ENCODE measurements at regions not wholly inside any gene's neighbourhood (a gene's known extent, or its start where the extent isn't known, plus 50 kb on each side); places are given as distances from the start of the nearest gene placed in this dataset.
"Not testable (repeated sequence)": the region's sequence is repeated elsewhere in the genome, so short reads cannot be mapped to it uniquely, and the experiment has no call there.

- DNase-seq (ENCODE audit: low read depth in 3 of 3, low spot score in 1 of 3): not testable (repeated sequence)
Measured at GRCh38 chrX:134045372-134045771, 60.0 kb upstream of the GPC3 start.

GRCh38 chrX:134067107-134067506, 81.7 kb upstream of the GPC3 start:
- not testable (repeated sequence) for DNase-seq (ENCODE audit: low read depth in 3 of 3, low spot score in 1 of 3)

- DNase-seq (ENCODE audit: low read depth in 3 of 3, low spot score in 1 of 3): not testable (repeated sequence)
Measured at GRCh38 chrX:134071899-134072298, 86.5 kb upstream of the GPC3 start.

- DNase-seq (ENCODE audit: low read depth in 3 of 3, low spot score in 1 of 3): no peak
Measured at GRCh38 chrX:134073341-134073740, 87.9 kb upstream of the GPC3 start.

- no peak for DNase-seq (ENCODE audit: low read depth in 3 of 3, low spot score in 1 of 3)
Measured at GRCh38 chrX:134074151-134074550, 88.8 kb upstream of the GPC3 start.

GRCh38 chrX:134075894-134076718, 90.7 kb upstream of the GPC3 start:
- DNase-seq (ENCODE audit: low read depth in 3 of 3, low spot score in 1 of 3): no peak

GRCh38 chrX:134095366-134095765, 110.0 kb upstream of the GPC3 start:
- no peak for DNase-seq (ENCODE audit: low read depth in 3 of 3, low spot score in 1 of 3)

GRCh38 chrX:134101636-134102035, 116.2 kb upstream of the GPC3 start:
- no peak for DNase-seq (ENCODE audit: low read depth in 3 of 3, low spot score in 1 of 3)

GRCh38 chrX:134115270-134115669, 121.7 kb upstream of the CCDC160 start:
- DNase-seq (ENCODE audit: low read depth in 3 of 3, low spot score in 1 of 3): no peak

GRCh38 chrX:134137341-134137740, 99.6 kb upstream of the CCDC160 start:
- DNase-seq (ENCODE audit: low read depth in 3 of 3, low spot score in 1 of 3): no peak

- DNase-seq (ENCODE audit: low read depth in 3 of 3, low spot score in 1 of 3): no peak
Measured at GRCh38 chrX:134139090-134139489, 97.9 kb upstream of the CCDC160 start.

- no peak for DNase-seq (ENCODE audit: low read depth in 3 of 3, low spot score in 1 of 3)
Measured at GRCh38 chrX:134144231-134144630, 92.8 kb upstream of the CCDC160 start.

- DNase-seq (ENCODE audit: low read depth in 3 of 3, low spot score in 1 of 3): no peak
Measured at GRCh38 chrX:134146493-134146892, 90.5 kb upstream of the CCDC160 start.

GRCh38 chrX:134148172-134148692, 88.8 kb upstream of the CCDC160 start:
- no peak for DNase-seq (ENCODE audit: low read depth in 3 of 3, low spot score in 1 of 3)

GRCh38 chrX:134158821-134159512, 78.0 kb upstream of the CCDC160 start:
- DNase-seq (ENCODE audit: low read depth in 3 of 3, low spot score in 1 of 3): no peak

GRCh38 chrX:134161162-134161561, 75.8 kb upstream of the CCDC160 start:
- DNase-seq (ENCODE audit: low read depth in 3 of 3, low spot score in 1 of 3): no peak

GRCh38 chrX:134162032-134162431, 75.0 kb upstream of the CCDC160 start:
- DNase-seq (ENCODE audit: low read depth in 3 of 3, low spot score in 1 of 3): no peak

- DNase-seq (ENCODE audit: low read depth in 3 of 3, low spot score in 1 of 3): no peak
Measured at GRCh38 chrX:134163836-134164235, 73.1 kb upstream of the CCDC160 start.

GRCh38 chrX:134167591-134168203, 69.3 kb upstream of the CCDC160 start:
- DNase-seq (ENCODE audit: low read depth in 3 of 3, low spot score in 1 of 3): no peak

- DNase-seq (ENCODE audit: low read depth in 3 of 3, low spot score in 1 of 3): no peak
Measured at GRCh38 chrX:134171661-134172587, 65.1 kb upstream of the CCDC160 start.

Measured in stimulated activated CD4-positive, alpha-beta T cell treated with anti-CD3 and anti-CD28 coated beads, TNF-alpha, amount 100 ng/mL, for 1 hour (primary cell).